CD4-positive, alpha-beta T cell treated with Interleukin-10 for 1 hour (primary cell): ENCODE measurements at regions not wholly inside any gene's neighbourhood (a gene's known extent, or its start where the extent isn't known, plus 50 kb on each side); places are given as distances from the start of the nearest gene placed in this dataset.
"Not testable (repeated sequence)": the region's sequence is repeated elsewhere in the genome, so short reads cannot be mapped to it uniquely, and the experiment has no call there.

ENCODE experiments used
- DNase-seq: peaks from one replicate; pipeline ENCODE4 v3.0.0-alpha.2; 2020

DNA sequence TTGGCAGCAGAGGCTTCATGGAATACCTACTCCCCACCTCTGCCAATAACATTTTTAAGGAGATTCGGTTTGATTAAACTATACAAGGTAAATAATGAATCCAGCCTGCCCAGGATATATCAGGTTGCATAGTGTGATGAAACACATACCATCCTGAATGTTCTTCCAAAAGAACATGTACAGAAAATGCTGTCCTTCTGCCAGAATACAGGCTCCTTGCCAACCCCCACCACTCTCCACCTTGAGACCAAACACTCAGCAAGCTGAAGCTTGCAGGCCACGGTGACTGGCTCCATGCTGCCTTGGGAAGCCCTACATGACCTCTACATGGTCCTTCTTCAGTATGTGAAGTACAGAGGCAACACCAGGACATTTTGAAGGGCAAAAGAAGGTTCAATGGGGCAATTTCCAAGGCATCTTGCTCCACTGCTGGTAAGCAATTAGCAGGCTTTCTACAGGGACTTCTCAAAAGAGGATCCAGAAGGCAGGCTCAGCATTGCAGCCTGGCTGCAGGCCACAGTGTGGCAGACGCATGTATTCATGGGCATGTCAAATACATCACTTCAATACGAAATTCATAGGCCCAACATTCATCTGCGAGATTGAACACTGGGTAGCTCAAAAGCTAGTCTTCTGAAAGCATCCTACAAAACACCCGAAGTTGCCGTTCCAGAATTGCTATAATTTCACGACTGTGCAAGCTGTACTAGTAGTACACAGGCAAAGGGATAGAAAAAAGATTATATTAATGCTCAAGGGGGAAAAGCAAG lies 62.4 kb upstream of the SERP2 start:
- DNase-seq: no peak

DNA sequence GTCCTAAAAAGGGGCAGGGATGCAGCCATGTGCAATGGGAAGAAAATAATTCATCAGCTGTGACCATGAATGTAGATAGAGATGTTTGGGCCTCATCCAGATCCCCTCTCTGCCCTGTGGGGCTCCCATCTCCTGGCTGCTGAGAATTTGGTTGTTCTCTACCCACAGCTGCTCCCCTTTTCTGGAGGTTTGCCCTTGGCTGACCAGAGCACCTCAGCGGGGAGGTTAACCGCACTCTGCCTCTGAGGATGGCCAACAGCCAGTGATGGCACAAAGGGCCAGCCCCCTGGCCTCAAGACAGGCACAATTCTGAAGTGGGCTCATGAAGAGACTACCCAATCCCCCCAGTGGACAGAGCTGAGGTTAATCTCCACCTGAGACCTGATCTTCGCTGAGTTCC lies 61.5 kb upstream of the SERP2 start:
- DNase-seq: no peak

DNA sequence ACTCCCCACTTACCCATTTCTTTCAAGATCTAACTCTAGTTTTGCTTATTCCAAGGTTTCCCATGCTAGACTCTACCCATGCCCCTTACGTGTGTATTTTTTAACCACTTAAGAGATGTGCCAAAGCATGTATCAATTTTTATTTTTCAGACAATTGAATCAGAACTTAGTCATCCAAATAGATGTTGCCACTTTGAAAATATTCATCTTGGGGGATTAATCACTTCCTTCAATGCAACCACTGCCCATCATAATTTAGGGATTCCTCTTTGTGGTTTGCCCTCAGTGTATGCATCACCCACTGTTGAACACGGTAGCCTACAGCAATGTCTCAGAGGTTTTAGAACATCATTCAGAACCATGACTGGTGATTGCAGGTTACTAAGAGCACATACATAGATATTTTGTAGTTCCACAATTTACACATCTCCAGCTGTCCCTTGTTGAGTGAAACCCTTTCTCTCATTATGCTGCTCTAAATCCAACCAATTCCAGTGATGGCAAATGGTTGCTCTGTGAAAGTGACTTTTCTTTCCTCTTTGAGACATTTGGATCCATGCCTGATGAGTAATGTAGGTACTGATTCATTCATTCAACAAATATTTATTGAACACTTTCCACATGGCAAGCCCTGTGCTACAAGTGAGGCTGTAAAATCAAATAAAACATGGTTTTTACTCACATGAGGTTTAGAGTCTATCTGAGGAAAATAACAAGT lies 60.6 kb upstream of the SERP2 start:
- no peak for DNase-seq

DNA sequence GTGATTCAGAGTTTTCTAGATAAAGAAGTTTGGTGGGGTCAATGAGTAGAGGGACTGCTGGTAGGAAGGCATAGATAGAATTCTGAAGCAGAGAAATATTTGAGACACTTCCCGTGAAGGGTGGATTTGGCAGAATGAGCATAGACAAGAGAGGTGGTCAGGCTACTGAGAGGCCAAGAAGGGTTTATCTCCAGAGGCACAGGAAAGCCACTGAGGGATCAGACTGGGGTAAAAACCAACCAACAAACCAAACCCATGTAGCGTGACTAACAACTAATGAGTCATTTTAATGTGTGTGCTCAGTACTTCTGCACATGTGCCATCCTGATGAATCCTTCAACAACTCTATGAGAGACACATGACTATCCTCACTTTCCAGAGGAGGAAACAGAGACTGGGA lies 60.0 kb upstream of the SERP2 start:
- DNase-seq: no peak

DNA sequence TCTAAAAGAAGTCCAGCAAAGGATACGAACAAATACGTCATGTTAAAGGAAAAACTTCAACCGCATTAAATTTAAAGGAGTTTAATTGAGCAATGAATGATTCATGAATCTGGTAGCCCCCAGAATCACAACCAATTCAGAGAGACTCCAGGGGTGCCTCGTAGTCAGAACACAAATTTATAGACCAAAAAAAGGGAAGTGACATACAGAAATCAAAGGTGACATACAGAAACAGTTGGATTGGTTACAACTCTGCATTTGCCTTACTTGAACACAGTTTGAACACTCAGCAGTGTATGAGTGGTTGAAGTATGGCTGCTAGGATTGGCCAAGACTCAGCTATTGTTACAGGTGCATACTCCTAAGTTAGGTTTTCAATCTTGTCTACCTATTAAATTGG lies 59.5 kb upstream of the SERP2 start:
- DNase-seq: not testable (repeated sequence)

DNA sequence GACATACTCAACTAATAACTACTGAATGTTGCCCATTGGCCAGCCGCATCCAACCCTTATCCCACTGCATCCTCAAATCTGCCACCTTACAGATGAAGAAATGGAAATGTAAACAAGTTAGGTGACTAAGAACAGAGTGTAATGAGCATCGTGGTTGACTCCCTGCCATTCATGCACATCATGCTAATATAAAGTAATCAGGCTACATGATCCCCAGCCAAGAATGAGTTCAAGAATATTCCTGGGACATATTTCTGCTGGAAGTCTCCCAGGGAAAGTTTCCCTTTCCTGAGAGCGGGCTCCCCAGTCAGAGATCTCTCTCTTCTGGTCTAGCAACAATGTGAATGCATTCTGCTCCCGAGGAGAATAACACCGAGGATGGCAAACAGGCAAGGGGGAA lies 55.9 kb upstream of the SERP2 start:
- DNase-seq: no peak

DNA sequence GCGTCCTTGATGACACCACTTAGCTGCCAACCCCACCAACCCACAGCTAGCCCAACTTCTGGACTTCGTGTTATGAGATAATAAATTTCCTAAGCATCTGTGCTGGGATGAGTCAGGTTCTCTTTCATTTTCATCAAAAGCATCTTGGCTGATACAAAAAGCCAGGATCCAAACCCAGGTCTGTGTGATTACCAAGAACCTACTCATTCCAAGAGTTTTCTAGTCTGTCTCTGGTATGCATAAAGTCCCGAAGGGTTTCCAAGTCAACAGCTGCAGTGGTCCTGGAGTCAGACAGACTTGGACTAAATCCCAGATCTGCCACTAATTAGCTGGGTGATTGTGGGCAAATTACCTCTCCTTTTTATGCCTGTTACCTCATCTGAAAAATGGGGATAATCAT lies 55.5 kb upstream of the SERP2 start:
- DNase-seq: no peak

DNA sequence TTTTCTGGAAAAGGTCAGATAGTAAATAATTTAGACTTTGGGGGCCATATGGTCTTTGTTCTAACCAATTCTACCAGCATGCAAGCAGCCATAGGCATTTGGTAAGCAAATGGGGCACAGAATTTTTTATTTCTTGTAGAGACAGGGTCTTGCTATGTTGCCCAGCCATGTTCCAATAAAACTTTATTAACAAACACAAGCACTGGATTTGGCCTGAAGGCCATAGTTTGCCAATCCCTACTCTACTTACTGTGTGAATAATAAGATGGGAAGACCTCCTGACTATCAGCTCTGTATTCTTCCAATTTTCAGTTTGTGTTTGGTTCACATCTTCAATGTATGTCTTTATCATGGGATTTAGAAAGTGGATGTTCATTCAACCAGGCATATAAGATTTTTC lies 53.0 kb upstream of the SERP2 start:
- DNase-seq: no peak

DNA sequence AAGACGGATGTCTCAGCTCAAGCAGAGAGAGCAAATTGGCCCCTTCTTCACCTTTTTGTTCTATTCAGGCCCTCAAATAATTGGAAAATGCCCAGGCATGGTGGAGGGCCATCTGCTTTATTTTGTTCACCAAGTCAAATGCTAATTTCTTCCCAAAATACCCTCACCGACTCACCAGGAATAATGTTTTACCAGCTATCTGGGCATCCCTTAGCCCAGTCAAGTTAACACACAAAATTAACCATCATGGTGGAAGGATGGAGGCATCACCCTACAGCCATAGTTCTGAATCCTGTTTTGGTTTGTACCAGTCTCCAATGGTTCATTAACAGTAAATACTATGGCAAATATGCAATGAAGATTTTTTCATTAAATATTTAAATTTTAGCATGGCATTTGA lies 51.7 kb upstream of the SERP2 start:
- DNase-seq: no peak

DNA sequence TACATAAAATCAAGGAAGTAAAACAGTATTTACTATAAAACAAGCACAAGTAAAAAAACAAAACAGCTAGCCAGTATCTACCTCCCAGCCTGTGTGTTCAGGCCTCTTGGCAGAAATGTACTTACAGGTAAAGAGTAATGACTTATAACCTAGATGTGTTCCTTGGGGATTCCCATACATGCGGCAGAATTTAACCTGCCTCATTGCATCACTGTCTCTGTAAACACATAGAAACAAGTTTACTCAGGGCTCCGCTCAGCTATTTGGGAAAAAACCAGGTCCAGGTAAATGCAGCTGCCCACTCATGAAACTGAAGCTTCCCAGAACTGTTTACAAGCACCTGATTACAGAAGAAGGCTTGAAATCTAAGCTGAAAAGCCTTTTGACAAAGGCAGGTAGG lies 50.7 kb upstream of the SERP2 start:
- DNase-seq: no peak

DNA sequence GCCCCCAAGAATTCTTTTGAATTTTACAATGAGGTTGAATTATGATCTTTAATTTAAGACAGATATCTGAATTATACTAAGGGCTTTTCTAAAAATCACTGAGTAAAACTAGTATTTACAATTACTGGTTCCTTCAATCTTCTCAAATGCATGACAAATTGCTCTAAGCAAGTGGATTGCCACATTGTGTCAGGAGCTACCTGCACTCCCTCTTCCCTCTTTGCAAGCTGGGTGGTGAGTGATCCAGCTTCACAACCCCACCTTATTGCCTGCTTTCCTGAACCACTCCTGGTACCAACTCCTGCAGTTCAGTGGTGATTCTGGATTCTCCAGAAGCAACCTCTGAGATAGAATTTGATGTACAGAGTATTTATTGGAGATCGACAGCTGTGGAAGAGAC lies 49.9 kb upstream of the SERP2 start:
- no peak for DNase-seq
